NCI-H2107 (cell line): ENCODE measurements at regions not wholly inside any gene's neighbourhood (a gene's known extent, or its start where the extent isn't known, plus 50 kb on each side); places are given as distances from the start of the nearest gene placed in this dataset.

Source experiments
- DNase-seq: peaks from one replicate; lab custom pipeline; 2025; lab: John Stamatoyannopoulos, UW

GRCh38 chr7:10888861-10889260, 84.8 kb upstream of the PHF14 start:
- no peak for DNase-seq

- peak; percentile 22 for DNase-seq
Observed at GRCh38 chr7:10889266-10889898, 84.3 kb upstream of the PHF14 start.

DNA sequence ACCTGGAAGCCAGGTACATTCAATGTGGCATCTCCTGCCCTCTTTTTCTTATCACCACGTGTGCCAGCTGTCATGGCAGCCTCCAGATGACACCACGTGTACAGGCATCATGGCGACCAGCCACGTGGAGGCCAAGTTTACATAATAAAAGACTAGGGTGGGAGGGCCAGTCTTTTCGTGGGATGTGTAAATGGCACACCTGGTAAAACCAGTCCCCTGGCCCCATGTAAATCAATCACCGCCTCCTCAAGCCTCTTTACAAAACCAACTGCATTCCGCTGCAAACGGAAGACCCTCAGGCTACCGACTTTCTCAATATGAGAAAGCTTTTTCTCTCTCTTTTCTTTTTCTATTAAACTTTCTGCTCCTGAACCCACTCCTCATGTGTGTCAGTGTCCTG, 65.1 kb upstream of the PHF14 start:
- DNase-seq: no peak

- DNase-seq: no peak
Observed at GRCh38 chr7:10910447-10910846, 63.2 kb upstream of the PHF14 start.

DNA sequence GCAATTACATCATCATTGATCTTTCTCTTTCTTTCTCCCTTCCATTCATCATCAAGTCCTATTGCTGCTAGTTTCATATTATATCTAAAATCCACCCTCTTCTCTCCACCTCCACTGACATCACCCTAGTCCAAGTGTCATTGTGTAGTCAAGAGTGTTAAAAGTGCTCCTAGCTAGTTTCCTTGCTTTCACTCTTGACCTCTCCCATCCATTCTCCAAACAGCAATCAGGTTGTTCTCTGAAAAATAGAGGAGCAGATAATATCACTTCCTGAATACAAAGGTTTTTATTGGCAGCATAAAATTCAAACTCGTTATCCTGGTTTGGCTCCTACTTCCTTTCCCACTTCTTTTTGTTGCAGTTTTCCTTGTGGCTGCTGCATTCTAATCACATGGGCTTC, 61.6 kb upstream of the PHF14 start:
- no peak for DNase-seq

DNA sequence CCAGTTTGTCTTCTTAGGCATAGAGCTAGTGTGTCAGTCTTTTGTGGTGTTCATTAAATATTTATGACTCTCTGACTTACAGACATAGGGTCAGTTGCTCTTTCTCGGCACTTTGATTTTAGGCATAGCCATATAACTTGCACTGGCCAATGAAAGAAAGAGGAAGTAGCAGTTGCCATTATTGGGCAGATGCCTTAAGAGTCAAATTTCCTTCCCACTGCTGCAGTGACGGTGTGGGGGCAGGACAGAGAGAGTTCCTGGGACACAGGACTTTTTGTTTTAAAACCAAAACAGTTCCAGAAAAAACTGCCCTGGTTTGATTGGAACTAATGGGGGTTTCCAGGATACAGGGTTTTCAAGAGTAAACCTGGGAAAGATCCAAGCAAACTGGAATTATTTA, 60.2 kb upstream of the PHF14 start:
- no peak for DNase-seq

DNA sequence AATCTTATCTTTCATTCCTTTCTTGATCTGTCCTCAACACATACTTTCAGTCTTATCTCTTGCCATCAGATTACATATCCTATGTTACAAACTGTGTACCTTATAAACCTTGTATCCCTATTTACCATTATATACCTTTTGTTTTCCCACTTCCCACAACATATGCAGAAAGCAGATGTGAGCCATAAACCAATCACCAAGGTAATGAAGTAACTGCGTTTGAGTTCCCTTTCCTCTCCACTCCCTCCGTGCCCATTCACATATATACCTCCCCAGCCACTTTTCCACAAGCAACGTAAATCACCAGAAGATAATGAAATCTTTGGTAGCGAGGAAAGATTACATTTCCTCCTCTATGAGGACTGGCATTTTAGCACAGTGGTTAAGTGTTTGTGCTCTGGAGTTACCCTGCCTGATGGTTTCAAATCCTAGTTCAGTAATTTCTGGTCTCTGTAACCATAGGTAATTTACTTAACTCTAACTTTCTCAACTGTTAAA, 55.5 kb upstream of the PHF14 start:
- no peak for DNase-seq

DNA sequence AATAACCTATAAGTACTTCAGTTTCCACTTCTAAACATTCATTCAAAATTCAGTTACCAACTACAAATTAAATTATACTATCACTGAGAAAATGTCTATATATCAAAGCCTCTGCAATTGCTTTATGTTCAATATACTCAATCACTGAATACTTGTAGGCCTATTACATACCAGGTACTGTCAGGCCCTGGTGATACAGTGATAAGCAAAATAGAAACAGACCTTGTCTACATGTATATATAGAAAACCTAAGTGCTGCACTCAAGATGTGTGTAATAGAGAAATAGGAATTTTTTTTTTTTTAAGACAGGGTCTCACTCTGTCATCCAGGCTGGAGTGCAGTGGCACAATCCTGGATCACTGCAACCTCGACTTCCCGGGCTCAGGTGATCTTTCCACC, 53.7 kb upstream of the PHF14 start:
- DNase-seq: no peak
